ENCODE measurements at regions not wholly inside any gene's neighbourhood (a gene's known extent, or its start where the extent isn't known, plus 50 kb on each side); places are given as distances from the start of the nearest gene placed in this dataset.
"Not testable (repeated sequence)": the region's sequence is repeated elsewhere in the genome, so short reads cannot be mapped to it uniquely, and the experiment has no call there.

GRCh38 chr13:19362946-19363510, 181.4 kb upstream of the TUBA3C start:
- Mint-ChIP-seq H3K27me3 (no peaks in the 10 kb centered on the region), H3K36me3 (ENCODE audit: insufficient read depth) (no peaks in the 10 kb centered on the region), H3K4me1 (ENCODE audit: low read depth in 2 of 2) (no peaks in the 10 kb centered on the region), H3K27ac (no peak overlapping the region), H3K9me3 (no peaks in the 10 kb centered on the region), H3K4me3 (no peak overlapping the region)
- DNase-seq (no peak), ATAC-seq (replicated peaks) (no peak)

GRCh38 chr13:19359697-19360096, 178.1 kb upstream of the TUBA3C start:
- H3K4me1 Mint-ChIP-seq (ENCODE audit: low read depth in 2 of 2); H3K9me3 Mint-ChIP-seq; ATAC-seq (replicated peaks); H3K36me3 Mint-ChIP-seq (ENCODE audit: insufficient read depth); DNase-seq; H3K4me3 Mint-ChIP-seq; H3K27ac Mint-ChIP-seq; H3K27me3 Mint-ChIP-seq: not testable (repeated sequence)

GRCh38 chr13:19345916-19346422, 164.3 kb upstream of the TUBA3C start:
- DNase-seq (no peak), ATAC-seq (replicated peaks) (no peak)
- Mint-ChIP-seq H3K36me3 (ENCODE audit: insufficient read depth) (no peaks in the 10 kb centered on the region), H3K9me3 (no peaks in the 10 kb centered on the region), H3K27me3 (peaks cover 0 to 19% of the 10 kb centered on the region in 2 donors), H3K4me3 (no peak overlapping the region), H3K4me1 (ENCODE audit: low read depth in 2 of 2) (peaks cover 0 to 3% of the 10 kb centered on the region in 2 donors), H3K27ac (no peak overlapping the region)

- Mint-ChIP-seq H3K4me3 (peak overlapping the region in 1 of 2 donors; percentile 63), H3K36me3 (ENCODE audit: insufficient read depth) (no peaks in the 10 kb centered on the region), H3K27ac (no peak overlapping the region), H3K9me3 (no peaks in the 10 kb centered on the region), H3K4me1 (ENCODE audit: low read depth in 2 of 2) (peaks cover 0 to 3% of the 10 kb centered on the region in 2 donors), H3K27me3 (peaks cover 0 to 19% of the 10 kb centered on the region in 2 donors)
- ATAC-seq (replicated peaks) (no peak), DNase-seq (no peak)
Measured at GRCh38 chr13:19345158-19345557, 163.5 kb upstream of the TUBA3C start.

GRCh38 chr13:19344585-19345120, 163.0 kb upstream of the TUBA3C start:
- not testable (repeated sequence) for H3K36me3 Mint-ChIP-seq (ENCODE audit: insufficient read depth); DNase-seq; H3K4me1 Mint-ChIP-seq (ENCODE audit: low read depth in 2 of 2); H3K27ac Mint-ChIP-seq; H3K9me3 Mint-ChIP-seq
- Mint-ChIP-seq H3K27me3 (peaks cover 0 to 19% of the 10 kb centered on the region in 2 donors), H3K4me3 (peak overlapping the region in 1 of 2 donors; percentile 63)
- ATAC-seq (replicated peaks) = peak; percentile 52

GRCh38 chr13:19332378-19332777, 150.8 kb upstream of the TUBA3C start:
- no peak for ATAC-seq (replicated peaks)
- no peak overlapping the region for H3K4me3 Mint-ChIP-seq
- H3K27me3 Mint-ChIP-seq = peaks cover 0 to 9% of the 10 kb centered on the region in 2 donors

GRCh38 chr13:19329365-19329764, 147.7 kb upstream of the TUBA3C start:
- Mint-ChIP-seq H3K4me1 (ENCODE audit: low read depth in 2 of 2) (no peaks in the 10 kb centered on the region), H3K27ac (no peak overlapping the region), H3K27me3 (peaks cover 0 to 11% of the 10 kb centered on the region in 2 donors), H3K9me3 (peaks cover 3 to 9% of the 10 kb centered on the region in 2 donors), H3K36me3 (ENCODE audit: insufficient read depth) (no peaks in the 10 kb centered on the region), H3K4me3 (no peak overlapping the region)
- no peak for ATAC-seq (replicated peaks)
- DNase-seq = no peak

More at GRCh38 chr13:19332378-19332777, 150.8 kb upstream of the TUBA3C start:
- Mint-ChIP-seq H3K4me1 (ENCODE audit: low read depth in 2 of 2) (no peaks in the 10 kb centered on the region), H3K36me3 (ENCODE audit: insufficient read depth) (no peaks in the 10 kb centered on the region), H3K9me3 (no peaks in the 10 kb centered on the region), H3K27ac (no peak overlapping the region)
- DNase-seq = no peak

- Mint-ChIP-seq H3K9me3 (peaks cover 5 to 11% of the 10 kb centered on the region in 2 donors), H3K27me3 (peaks cover 0 to 11% of the 10 kb centered on the region in 2 donors), H3K4me3 (no peak overlapping the region), H3K27ac (no peak overlapping the region), H3K36me3 (ENCODE audit: insufficient read depth) (no peaks in the 10 kb centered on the region), H3K4me1 (ENCODE audit: low read depth in 2 of 2) (no peaks in the 10 kb centered on the region)
- no peak for DNase-seq
- ATAC-seq (replicated peaks) = no peak
Measured at GRCh38 chr13:19324325-19324724, 142.7 kb upstream of the TUBA3C start.

- H3K36me3 Mint-ChIP-seq (ENCODE audit: insufficient read depth) = no peaks in the 10 kb centered on the region
- H3K9me3 Mint-ChIP-seq = peaks cover 5 to 11% of the 10 kb centered on the region in 2 donors
- no peak overlapping the region for H3K4me3 Mint-ChIP-seq
- no peaks in the 10 kb centered on the region for H3K4me1 Mint-ChIP-seq (ENCODE audit: low read depth in 2 of 2)
- ATAC-seq (replicated peaks) = no peak
- no peak for DNase-seq
- no peak overlapping the region for H3K27ac Mint-ChIP-seq
- H3K27me3 Mint-ChIP-seq = no peaks in the 10 kb centered on the region
Measured at GRCh38 chr13:19321222-19321621, 139.6 kb upstream of the TUBA3C start.

GRCh38 chr13:19305434-19305833, 123.8 kb upstream of the TUBA3C start:
- H3K4me3 Mint-ChIP-seq = no peak overlapping the region
- DNase-seq = no peak
- H3K27me3 Mint-ChIP-seq = no peaks in the 10 kb centered on the region
- ATAC-seq (replicated peaks) = no peak
- H3K27ac Mint-ChIP-seq = no peak overlapping the region
- peaks cover 7% of the 10 kb centered on the region in 2 donors for H3K9me3 Mint-ChIP-seq
- no peaks in the 10 kb centered on the region for H3K36me3 Mint-ChIP-seq (ENCODE audit: insufficient read depth)
- no peaks in the 10 kb centered on the region for H3K4me1 Mint-ChIP-seq (ENCODE audit: low read depth in 2 of 2)

- peaks cover 4 to 17% of the 10 kb centered on the region in 2 donors for H3K9me3 Mint-ChIP-seq
- no peak for ATAC-seq (replicated peaks)
- no peak overlapping the region for H3K4me3 Mint-ChIP-seq
- H3K4me1 Mint-ChIP-seq (ENCODE audit: low read depth in 2 of 2) = no peaks in the 10 kb centered on the region
- no peaks in the 10 kb centered on the region for H3K36me3 Mint-ChIP-seq (ENCODE audit: insufficient read depth)
- H3K27me3 Mint-ChIP-seq = no peaks in the 10 kb centered on the region
- no peak overlapping the region for H3K27ac Mint-ChIP-seq
- no peak for DNase-seq
Measured at GRCh38 chr13:19289180-19289579, 107.6 kb upstream of the TUBA3C start.

GRCh38 chr13:19283836-19284235, 102.2 kb upstream of the TUBA3C start:
- Mint-ChIP-seq H3K27ac (no peak overlapping the region), H3K9me3 (peaks cover 0 to 9% of the 10 kb centered on the region in 2 donors), H3K4me3 (no peak overlapping the region), H3K36me3 (ENCODE audit: insufficient read depth) (no peaks in the 10 kb centered on the region), H3K27me3 (no peaks in the 10 kb centered on the region), H3K4me1 (ENCODE audit: low read depth in 2 of 2) (no peaks in the 10 kb centered on the region)
- ATAC-seq (replicated peaks) (no peak), DNase-seq (no peak)

GRCh38 chr13:19268331-19268730, 86.7 kb upstream of the TUBA3C start:
- no peak overlapping the region for H3K27ac Mint-ChIP-seq
- DNase-seq = no peak
- ATAC-seq (replicated peaks) = no peak
- H3K4me3 Mint-ChIP-seq = no peak overlapping the region
- no peaks in the 10 kb centered on the region for H3K36me3 Mint-ChIP-seq (ENCODE audit: insufficient read depth)
- peaks cover 0 to 1% of the 10 kb centered on the region in 2 donors for H3K9me3 Mint-ChIP-seq
- H3K4me1 Mint-ChIP-seq (ENCODE audit: low read depth in 2 of 2) = no peaks in the 10 kb centered on the region
- no peaks in the 10 kb centered on the region for H3K27me3 Mint-ChIP-seq

- no peaks in the 10 kb centered on the region for H3K27me3 Mint-ChIP-seq
- no peaks in the 10 kb centered on the region for H3K36me3 Mint-ChIP-seq (ENCODE audit: insufficient read depth)
- no peak overlapping the region for H3K4me3 Mint-ChIP-seq
- DNase-seq (no peak), ATAC-seq (replicated peaks) (no peak)
- H3K9me3 Mint-ChIP-seq = peaks cover 0 to 3% of the 10 kb centered on the region in 2 donors
- no peak overlapping the region for H3K27ac Mint-ChIP-seq
- no peaks in the 10 kb centered on the region for H3K4me1 Mint-ChIP-seq (ENCODE audit: low read depth in 2 of 2)
Measured at GRCh38 chr13:19267746-19268145, 86.1 kb upstream of the TUBA3C start.
